GM12872 (cell line): ENCODE measurements at regions not wholly inside any gene's neighbourhood (a gene's known extent, or its start where the extent isn't known, plus 50 kb on each side); places are given as distances from the start of the nearest gene placed in this dataset.

Experiments
- CTCF ChIP-seq: IDR thresholded peaks from 3 replicates; pipeline ENCODE4 v1.5.1; 2011; ENCODE audit warnings: low read depth, mild to moderate bottlenecking, low read length, moderate library complexity; ENCODE audit not compliant: insufficient read depth

- no peak for TF ChIP-seq CTCF
These were observed 392.6 kb downstream of the FAT4 start for GRCh38 chr4:125707397-125707796.

GRCh38 chr4:125710766-125711165, 396.0 kb downstream of the FAT4 start:
- no peak for TF ChIP-seq CTCF

GRCh38 chr4:125714049-125714448, 399.3 kb downstream of the FAT4 start:
- TF ChIP-seq CTCF = no peak

- no peak for TF ChIP-seq CTCF
These were observed 400.1 kb downstream of the FAT4 start for GRCh38 chr4:125714845-125715244.

GRCh38 chr4:125719987-125720386, 405.2 kb downstream of the FAT4 start:
- no peak for TF ChIP-seq CTCF

- no peak for TF ChIP-seq CTCF
These were observed 407.3 kb downstream of the FAT4 start for GRCh38 chr4:125722009-125722408.

GRCh38 chr4:125725957-125726525, 411.3 kb downstream of the FAT4 start:
- TF ChIP-seq CTCF = no peak
